Mesodermal cell (in vitro differentiated cells): ENCODE measurements at regions not wholly inside any gene's neighbourhood (a gene's known extent, or its start where the extent isn't known, plus 50 kb on each side); places are given as distances from the start of the nearest gene placed in this dataset.
"Not testable (repeated sequence)": the region's sequence is repeated elsewhere in the genome, so short reads cannot be mapped to it uniquely, and the experiment has no call there.

Experiments
- H3K27ac ChIP-seq: 2 replicates; pipeline ENCODE4 v1.7.0; 2013; ENCODE audit warnings: mild to moderate bottlenecking, low read depth, low read length, moderate library complexity; ENCODE audit not compliant: severe bottlenecking
- H3K36me3 ChIP-seq: 2 replicates; pipeline ENCODE4 v1.7.1; 2013; ENCODE audit warnings: mild to moderate bottlenecking, low read length, moderate library complexity; ENCODE audit not compliant: control insufficient read depth, insufficient read depth
- H3K4me1 ChIP-seq: one replicate; pipeline ENCODE4 v1.7.1; 2013; ENCODE audit warnings: mild to moderate bottlenecking, low read length; ENCODE audit not compliant: insufficient read depth, control insufficient read depth, poor library complexity, severe bottlenecking
- H3K4me3 ChIP-seq: 2 replicates; pipeline ENCODE4 v1.7.0; 2013; ENCODE audit warnings: low read length, control low read depth, mild to moderate bottlenecking; ENCODE audit not compliant: insufficient read depth, poor library complexity, severe bottlenecking; ENCODE audit errors: extremely low read depth
- H3K9me3 ChIP-seq: 2 replicates; pipeline ENCODE4 v1.7.1; 2013; ENCODE audit warnings: mild to moderate bottlenecking, low read length, moderate library complexity; ENCODE audit not compliant: control insufficient read depth
- WGBS, 2 experiments: methylation state at CpG; one replicate each; pipeline ENCODE4 v1.1.5; 2013; ENCODE audit warnings: missing lambda C conversion rate in 2 of 2; ENCODE audit not compliant: insufficient coverage in 2 of 2; 5-methylcytosine and 5-hydroxymethylcytosine counted together

- WGBS, 2 experiments, result 51 to 60% methylated on average over 2 to 3 of the region's 3 CpGs
- Histone ChIP-seq H3K9me3 (no peaks in the 10 kb centered on the region), H3K36me3 (no peaks in the 10 kb centered on the region), H3K4me3 (no peak overlapping the region), H3K27ac (no peak overlapping the region), H3K4me1 (no peaks in the 10 kb centered on the region)
Measured at GRCh38 chr10:28444031-28444430, 88.9 kb upstream of the WAC start.

DNA sequence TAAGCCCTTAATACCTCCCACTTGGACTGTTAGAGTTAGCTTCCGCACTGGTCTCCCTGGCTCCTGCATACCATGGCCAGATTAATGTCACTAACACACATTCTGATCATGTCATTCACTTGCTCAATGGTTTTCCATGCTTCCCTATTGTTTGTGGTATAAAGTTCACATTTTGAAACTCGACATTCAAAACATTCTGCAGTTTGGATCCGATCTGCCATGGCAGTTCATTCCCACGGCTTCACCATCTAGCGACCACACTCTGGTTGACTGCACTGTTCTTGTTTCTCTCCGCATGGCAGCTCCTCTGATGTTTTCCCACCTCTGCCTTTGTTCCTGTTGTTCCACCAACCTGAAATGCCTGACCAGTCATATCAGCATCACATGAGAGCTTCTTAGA is 87.4 kb upstream of the WAC start:
- Histone ChIP-seq H3K36me3 (no peaks in the 10 kb centered on the region), H3K27ac (no peak overlapping the region), H3K9me3 (no peaks in the 10 kb centered on the region), H3K4me1 (no peaks in the 10 kb centered on the region), H3K4me3 (no peak overlapping the region)
- WGBS, 2 experiments, result 90 to 97% methylated on average over 5 to 6 of the region's 6 CpGs

- Histone ChIP-seq H3K36me3 (no peaks in the 10 kb centered on the region), H3K27ac (no peak overlapping the region), H3K9me3 (peaks cover 6% of the 10 kb centered on the region), H3K4me1 (no peaks in the 10 kb centered on the region), H3K4me3 (no peak overlapping the region)
- WGBS, 2 experiments, result 100% methylated on average over 1 of the region's 1 CpG
Measured at GRCh38 chr10:28449382-28449781, 83.5 kb upstream of the WAC start.

DNA sequence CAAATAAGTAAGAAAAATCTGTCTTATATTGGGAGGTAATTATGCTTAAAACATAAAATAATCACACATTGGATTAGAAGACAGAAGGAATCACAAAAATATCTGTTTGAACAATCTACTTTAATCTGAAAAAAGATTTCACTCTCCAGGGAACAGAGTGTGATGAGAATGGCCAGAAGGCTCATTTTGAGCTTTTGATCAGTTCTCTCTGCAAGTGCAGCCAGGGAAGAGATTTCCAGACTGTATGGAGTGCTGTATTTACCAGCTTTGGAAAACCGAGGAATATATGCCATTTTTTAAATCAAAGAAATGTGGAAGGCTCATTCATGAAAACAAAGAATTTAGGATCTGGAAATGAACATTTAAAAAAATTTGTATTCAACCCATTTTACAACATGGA is 83.0 kb upstream of the WAC start:
- Histone ChIP-seq H3K4me3 (no peak overlapping the region), H3K4me1 (no peaks in the 10 kb centered on the region), H3K9me3 (peaks cover 6% of the 10 kb centered on the region), H3K36me3 (no peaks in the 10 kb centered on the region), H3K27ac (no peak overlapping the region)
- no CpG with 5 or more reads among the region's 1 CpG for WGBS, 2 experiments

DNA sequence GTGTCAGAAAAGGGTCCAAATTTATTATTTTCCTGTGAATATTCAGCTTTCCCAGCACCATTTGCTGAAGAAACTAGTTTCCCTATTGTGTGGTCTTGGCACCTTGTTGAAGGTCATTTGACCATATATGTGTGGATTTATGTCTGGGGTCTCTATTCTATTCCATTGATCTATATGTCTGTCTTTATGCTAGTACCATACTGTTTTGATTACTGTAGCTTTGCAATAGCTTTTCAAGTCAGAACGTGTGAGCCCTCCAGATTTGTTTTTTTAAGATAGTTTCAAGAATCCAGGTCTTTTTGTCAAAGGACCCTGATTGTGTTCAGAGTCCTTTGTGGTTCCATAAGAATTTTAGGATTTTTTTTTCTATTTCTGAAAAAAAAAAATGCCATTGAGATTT is 79.0 kb upstream of the WAC start:
- H3K9me3 ChIP-seq, result peaks cover 6% of the 10 kb centered on the region
- H3K4me1 ChIP-seq, result no peaks in the 10 kb centered on the region
- H3K4me3 ChIP-seq, result no peak overlapping the region
- no peak overlapping the region for H3K27ac ChIP-seq
- H3K36me3 ChIP-seq, result no peaks in the 10 kb centered on the region
- WGBS, 2 experiments, result 100% methylated on average over 1 of the region's 1 CpG

GRCh38 chr10:28457110-28457509 is 75.8 kb upstream of the WAC start:
- peaks cover 6% of the 10 kb centered on the region for H3K4me1 ChIP-seq
- H3K9me3 ChIP-seq, result peaks cover 6% of the 10 kb centered on the region
- no peaks in the 10 kb centered on the region for H3K36me3 ChIP-seq
- H3K27ac ChIP-seq, result no peak overlapping the region
- H3K4me3 ChIP-seq, result no peak overlapping the region
- WGBS, 2 experiments, result 83 to 100% methylated on average over 1 of the region's 2 CpGs

DNA sequence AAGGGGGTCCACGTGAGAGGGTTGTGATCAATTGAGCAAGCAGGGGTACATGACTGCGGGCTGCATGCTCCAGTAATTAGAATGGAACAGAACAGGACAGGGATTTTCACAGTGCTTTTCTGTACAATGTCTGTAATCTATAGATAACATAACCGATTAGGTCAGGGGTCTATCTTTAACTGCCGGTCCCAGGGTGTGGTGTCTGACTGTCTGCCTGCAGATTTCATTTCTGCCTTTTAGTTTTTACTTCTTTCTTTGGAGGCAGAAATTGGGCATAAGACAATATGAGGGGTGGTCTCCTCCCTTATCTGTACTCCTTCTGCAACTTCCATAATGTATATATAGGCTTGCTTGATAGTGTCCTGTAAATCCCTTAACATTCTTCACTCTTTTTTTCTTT is 75.0 kb upstream of the WAC start:
- not testable (repeated sequence) for H3K27ac ChIP-seq, H3K36me3 ChIP-seq, H3K4me3 ChIP-seq, H3K4me1 ChIP-seq, H3K9me3 ChIP-seq
- WGBS, 2 experiments, result 97% methylated on average over 4 of the region's 4 CpGs; no CpG with 5 or more reads in 1 of the 2 experiments

- no peak overlapping the region for H3K4me3 ChIP-seq
- H3K9me3 ChIP-seq, result no peaks in the 10 kb centered on the region
- H3K27ac ChIP-seq, result no peak overlapping the region
- H3K4me1 ChIP-seq, result peaks cover 6% of the 10 kb centered on the region
- no peaks in the 10 kb centered on the region for H3K36me3 ChIP-seq
- WGBS, 2 experiments, result no CpG with 5 or more reads among the region's 4 CpGs
Measured at GRCh38 chr10:28459453-28460144, 73.3 kb upstream of the WAC start.

GRCh38 chr10:28463141-28463540 is 69.8 kb upstream of the WAC start:
- peaks cover 6% of the 10 kb centered on the region for H3K4me1 ChIP-seq
- WGBS, 2 experiments, result 95 to 100% methylated on average over 2 of the region's 2 CpGs
- H3K36me3 ChIP-seq, result no peaks in the 10 kb centered on the region
- no peak overlapping the region for H3K4me3 ChIP-seq
- H3K27ac ChIP-seq, result no peak overlapping the region
- H3K9me3 ChIP-seq, result no peaks in the 10 kb centered on the region

DNA sequence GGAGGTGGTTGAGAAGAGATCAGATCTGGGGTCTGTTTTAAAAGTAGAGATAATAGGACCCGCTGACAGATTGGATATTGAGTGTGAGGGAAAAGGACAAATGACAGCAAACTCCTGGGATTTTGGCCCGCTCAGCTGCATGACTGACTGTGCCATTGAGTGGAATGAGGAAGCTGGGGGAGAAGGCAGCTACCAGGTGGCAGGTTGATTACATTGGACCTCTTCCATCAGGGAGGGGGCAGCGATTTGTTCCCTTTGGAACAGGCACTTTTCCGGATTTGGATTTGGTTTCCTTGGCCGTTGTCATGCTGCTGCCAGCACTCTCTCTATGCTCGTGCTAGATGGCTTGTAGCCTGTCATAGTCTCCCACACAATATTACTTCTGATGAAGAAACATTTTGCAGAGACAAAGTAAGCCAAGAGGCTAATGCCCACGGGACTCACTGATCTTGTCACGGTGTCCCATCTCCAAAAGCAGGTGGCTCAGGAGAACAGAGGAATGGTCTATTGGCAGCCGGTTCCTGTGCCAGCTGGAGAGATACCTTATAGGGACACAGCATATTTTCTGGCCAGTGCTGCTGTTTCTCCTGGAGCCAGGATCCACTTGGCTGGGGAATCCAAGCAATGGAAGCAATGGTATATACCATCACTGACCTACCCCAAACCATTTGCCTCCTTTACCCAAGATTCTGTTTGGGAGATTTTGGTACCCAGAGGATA is 69.1 kb upstream of the WAC start:
- no peak overlapping the region for H3K4me3 ChIP-seq
- H3K36me3 ChIP-seq, result no peaks in the 10 kb centered on the region
- no peaks in the 10 kb centered on the region for H3K9me3 ChIP-seq
- H3K27ac ChIP-seq, result no peak overlapping the region
- WGBS, 2 experiments, result 82 to 94% methylated on average over 7 to 9 of the region's 9 CpGs
- H3K4me1 ChIP-seq, result peaks cover 6% of the 10 kb centered on the region

DNA sequence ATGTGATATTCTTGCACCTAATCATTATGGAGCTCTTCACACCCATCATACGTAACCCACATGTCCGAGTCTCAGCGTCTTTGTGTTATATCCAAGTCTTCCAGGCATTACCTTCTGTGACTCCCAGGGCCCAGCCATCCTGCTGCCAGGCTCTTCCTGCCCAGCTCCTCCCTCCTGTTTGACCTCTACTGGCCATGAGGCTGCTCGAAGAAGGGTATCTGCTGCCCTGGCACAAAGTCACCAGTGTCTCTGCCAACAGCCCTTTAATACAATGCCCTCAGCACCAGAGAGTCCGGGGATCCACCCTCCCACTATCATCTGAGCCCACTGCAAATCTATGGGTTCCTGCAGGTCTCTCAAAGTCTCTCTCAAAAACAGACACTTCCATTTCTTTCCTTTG is 65.3 kb upstream of the WAC start:
- no peak overlapping the region for H3K4me3 ChIP-seq
- WGBS, 2 experiments, result 95 to 96% methylated on average over 5 of the region's 5 CpGs
- H3K36me3 ChIP-seq, result no peaks in the 10 kb centered on the region
- H3K4me1 ChIP-seq, result no peaks in the 10 kb centered on the region
- no peak overlapping the region for H3K27ac ChIP-seq
- H3K9me3 ChIP-seq, result no peaks in the 10 kb centered on the region
